Glomerular visceral epithelial cell (primary cell): ENCODE measurements at regions not wholly inside any gene's neighbourhood (a gene's known extent, or its start where the extent isn't known, plus 50 kb on each side); places are given as distances from the start of the nearest gene placed in this dataset.
"Not testable (repeated sequence)": the region's sequence is repeated elsewhere in the genome, so short reads cannot be mapped to it uniquely, and the experiment has no call there.

ENCODE experiments used
- DNase-seq: peaks from one replicate; pipeline ENCODE4 v3.0.0-alpha.2; 2016; ENCODE audit errors: extremely low spot score

- DNase-seq, result no peak
These were observed 239.1 kb upstream of the ARID2 start for GRCh38 chr12:45490232-45490881.

- no peak for DNase-seq
These were observed 235.2 kb upstream of the ARID2 start for GRCh38 chr12:45494279-45494678.

- no peak for DNase-seq
These were observed 230.9 kb upstream of the ARID2 start for GRCh38 chr12:45498645-45499044.

GRCh38 chr12:45502481-45503128 is 226.9 kb upstream of the ARID2 start:
- DNase-seq, result no peak

- DNase-seq, result no peak
These were observed 225.6 kb upstream of the ARID2 start for GRCh38 chr12:45503899-45504298.

GRCh38 chr12:45504316-45505010 is 225.0 kb upstream of the ARID2 start:
- DNase-seq, result no peak

GRCh38 chr12:45509187-45509586 is 220.3 kb upstream of the ARID2 start:
- no peak for DNase-seq

- DNase-seq, result no peak
These were observed 219.9 kb upstream of the ARID2 start for GRCh38 chr12:45509621-45510020.

GRCh38 chr12:45517381-45517780 is 212.1 kb upstream of the ARID2 start:
- no peak for DNase-seq

- peak; percentile 53 for DNase-seq
These were observed 210.9 kb upstream of the ARID2 start for GRCh38 chr12:45518291-45519235.

GRCh38 chr12:45522227-45522626 is 207.3 kb upstream of the ARID2 start:
- no peak for DNase-seq

- not testable (repeated sequence) for DNase-seq
These were observed 202.7 kb upstream of the ARID2 start for GRCh38 chr12:45526823-45527222.

GRCh38 chr12:45532113-45532512 is 197.4 kb upstream of the ARID2 start:
- DNase-seq, result no peak

- no peak for DNase-seq
These were observed 193.8 kb upstream of the ARID2 start for GRCh38 chr12:45535610-45536180.

- no peak for DNase-seq
These were observed 193.2 kb upstream of the ARID2 start for GRCh38 chr12:45536284-45536683.

- DNase-seq, result no peak
These were observed 188.7 kb upstream of the ARID2 start for GRCh38 chr12:45540661-45541341.

GRCh38 chr12:45543887-45544286 is 185.6 kb upstream of the ARID2 start:
- DNase-seq, result peak; percentile 70

GRCh38 chr12:45546545-45546944 is 183.0 kb upstream of the ARID2 start:
- no peak for DNase-seq

- no peak for DNase-seq
These were observed 182.4 kb upstream of the ARID2 start for GRCh38 chr12:45547132-45547531.

- DNase-seq, result no peak
These were observed 181.7 kb upstream of the ARID2 start for GRCh38 chr12:45547822-45548221.

GRCh38 chr12:45548426-45548825 is 181.1 kb upstream of the ARID2 start:
- peak; percentile 1 for DNase-seq
